ENCODE measurements at regions not wholly inside any gene's neighbourhood (a gene's known extent, or its start where the extent isn't known, plus 50 kb on each side); places are given as distances from the start of the nearest gene placed in this dataset.
"Not testable (repeated sequence)": the region's sequence is repeated elsewhere in the genome, so short reads cannot be mapped to it uniquely, and the experiment has no call there.

- no peak for DNase-seq
These were observed 1251.7 kb upstream of the RAG2 start for GRCh38 chr11:37849706-37850105.

GRCh38 chr11:37843603-37844002, 1245.6 kb upstream of the RAG2 start:
- no peak for DNase-seq

GRCh38 chr11:37841016-37841415, 1243.0 kb upstream of the RAG2 start:
- DNase-seq: no peak

GRCh38 chr11:37840345-37840744, 1242.3 kb upstream of the RAG2 start:
- DNase-seq: not testable (repeated sequence)

GRCh38 chr11:37830529-37830928, 1232.5 kb upstream of the RAG2 start:
- DNase-seq: no peak

- no peak for DNase-seq
These were observed 1219.8 kb upstream of the RAG2 start for GRCh38 chr11:37817727-37818270.

- no peak for DNase-seq
These were observed 1214.3 kb upstream of the RAG2 start for GRCh38 chr11:37812281-37812880.

GRCh38 chr11:37811349-37811748, 1213.3 kb upstream of the RAG2 start:
- no peak for DNase-seq

- no peak for DNase-seq
These were observed 1206.6 kb upstream of the RAG2 start for GRCh38 chr11:37804666-37805065.

GRCh38 chr11:37788141-37788877, 1190.3 kb upstream of the RAG2 start:
- DNase-seq: no peak

GRCh38 chr11:37786214-37786755, 1188.2 kb upstream of the RAG2 start:
- no peak for DNase-seq

- DNase-seq: no peak
These were observed 1176.4 kb upstream of the RAG2 start for GRCh38 chr11:37774441-37774840.

- no peak for DNase-seq
These were observed 1172.1 kb upstream of the RAG2 start for GRCh38 chr11:37770145-37770544.

GRCh38 chr11:37762079-37762478, 1164.0 kb upstream of the RAG2 start:
- DNase-seq: no peak

GRCh38 chr11:37755521-37755920, 1157.5 kb upstream of the RAG2 start:
- DNase-seq: no peak

GRCh38 chr11:37748641-37749040, 1150.6 kb upstream of the RAG2 start:
- no peak for DNase-seq

GRCh38 chr11:37747121-37747520, 1149.1 kb upstream of the RAG2 start:
- no peak for DNase-seq

- peak in 2 of 3 donors; percentile 10 to 31 for DNase-seq
These were observed 1129.3 kb upstream of the RAG2 start for GRCh38 chr11:37727371-37727770.

- no peak for DNase-seq
These were observed 1126.3 kb upstream of the RAG2 start for GRCh38 chr11:37724315-37724714.

- no peak for DNase-seq
These were observed 1123.4 kb upstream of the RAG2 start for GRCh38 chr11:37721485-37721884.

- no peak for DNase-seq
These were observed 1120.5 kb upstream of the RAG2 start for GRCh38 chr11:37718431-37718999.

GRCh38 chr11:37712251-37712650, 1114.2 kb upstream of the RAG2 start:
- DNase-seq: no peak

- DNase-seq: no peak
These were observed 1112.0 kb upstream of the RAG2 start for GRCh38 chr11:37710031-37710430.

GRCh38 chr11:37704791-37705190, 1106.8 kb upstream of the RAG2 start:
- peak in 1 of 3 donors; percentile 0 for DNase-seq
